ENCODE measurements at regions not wholly inside any gene's neighbourhood (a gene's known extent, or its start where the extent isn't known, plus 50 kb on each side); places are given as distances from the start of the nearest gene placed in this dataset.

DNA sequence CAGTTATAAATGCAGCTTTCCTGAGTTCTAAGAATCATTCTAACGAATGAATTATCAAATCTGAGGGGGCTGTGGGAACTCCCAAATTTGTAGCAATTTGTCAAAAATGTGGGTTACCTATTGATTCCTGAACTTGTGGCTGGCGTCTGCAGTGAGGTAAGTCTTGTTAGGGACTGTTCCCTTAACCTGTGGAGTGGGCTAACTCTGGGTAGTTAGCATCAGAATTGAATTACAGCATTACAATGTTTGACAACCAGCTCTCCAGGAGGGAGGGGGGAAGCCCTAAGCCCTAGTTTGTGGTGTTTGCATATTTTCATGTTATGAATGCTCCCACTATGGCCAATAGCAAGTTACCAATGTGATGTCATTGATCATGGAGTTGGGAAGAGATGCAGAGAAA is 65.9 kb upstream of the STT3B start:
- Histone ChIP-seq H3K36me3 (no peaks in the 10 kb centered on the region), H3K27me3 (no peaks in the 10 kb centered on the region), H3K4me1 (peaks cover 0 to 12% (median 5%) of the 10 kb centered on the region in 4 donors), H3K4me3 (no peak overlapping the region), H3K27ac (no peak overlapping the region), H3K9me3 (no peaks in the 10 kb centered on the region)
- no peak for DNase-seq
- TF ChIP-seq, protein P1, sequence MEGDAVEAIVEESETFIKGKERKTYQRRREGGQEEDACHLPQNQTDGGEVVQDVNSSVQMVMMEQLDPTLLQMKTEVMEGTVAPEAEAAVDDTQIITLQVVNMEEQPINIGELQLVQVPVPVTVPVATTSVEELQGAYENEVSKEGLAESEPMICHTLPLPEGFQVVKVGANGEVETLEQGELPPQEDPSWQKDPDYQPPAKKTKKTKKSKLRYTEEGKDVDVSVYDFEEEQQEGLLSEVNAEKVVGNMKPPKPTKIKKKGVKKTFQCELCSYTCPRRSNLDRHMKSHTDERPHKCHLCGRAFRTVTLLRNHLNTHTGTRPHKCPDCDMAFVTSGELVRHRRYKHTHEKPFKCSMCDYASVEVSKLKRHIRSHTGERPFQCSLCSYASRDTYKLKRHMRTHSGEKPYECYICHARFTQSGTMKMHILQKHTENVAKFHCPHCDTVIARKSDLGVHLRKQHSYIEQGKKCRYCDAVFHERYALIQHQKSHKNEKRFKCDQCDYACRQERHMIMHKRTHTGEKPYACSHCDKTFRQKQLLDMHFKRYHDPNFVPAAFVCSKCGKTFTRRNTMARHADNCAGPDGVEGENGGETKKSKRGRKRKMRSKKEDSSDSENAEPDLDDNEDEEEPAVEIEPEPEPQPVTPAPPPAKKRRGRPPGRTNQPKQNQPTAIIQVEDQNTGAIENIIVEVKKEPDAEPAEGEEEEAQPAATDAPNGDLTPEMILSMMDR (IDR thresholded peaks at IDR 0.05), result no peak
- TF ChIP-seq POLR2A (IDR thresholded peaks at IDR 0.05), result no peak

DNA sequence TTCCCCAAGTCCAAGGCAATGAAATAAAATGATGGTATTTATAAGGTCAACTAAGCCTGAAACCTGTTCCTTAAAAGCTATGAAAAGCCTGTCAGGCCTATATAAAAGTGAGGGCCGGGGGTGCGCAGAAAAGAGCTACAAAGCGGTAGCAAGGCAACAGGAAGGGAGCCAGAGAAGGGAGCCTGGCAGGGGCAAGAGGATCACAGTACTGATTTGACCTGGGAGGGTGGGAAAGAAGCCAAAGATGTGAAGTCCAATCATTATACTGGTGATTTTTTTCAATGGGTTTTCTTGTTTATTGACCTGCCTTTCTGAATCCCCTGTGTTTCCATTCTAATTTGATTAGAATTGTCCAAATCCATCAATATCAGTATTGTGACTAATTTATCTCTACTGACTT is 64.3 kb upstream of the STT3B start:
- Histone ChIP-seq H3K4me1 (no peaks in the 10 kb centered on the region), H3K36me3 (no peaks in the 10 kb centered on the region), H3K9me3 (no peaks in the 10 kb centered on the region), H3K27ac (no peak overlapping the region), H3K4me3 (no peak overlapping the region), H3K27me3 (no peaks in the 10 kb centered on the region)
- no peak for DNase-seq
- TF ChIP-seq, protein P1 (IDR thresholded peaks at IDR 0.05), result no peak
- no peak for TF ChIP-seq POLR2A (IDR thresholded peaks at IDR 0.05)

DNA sequence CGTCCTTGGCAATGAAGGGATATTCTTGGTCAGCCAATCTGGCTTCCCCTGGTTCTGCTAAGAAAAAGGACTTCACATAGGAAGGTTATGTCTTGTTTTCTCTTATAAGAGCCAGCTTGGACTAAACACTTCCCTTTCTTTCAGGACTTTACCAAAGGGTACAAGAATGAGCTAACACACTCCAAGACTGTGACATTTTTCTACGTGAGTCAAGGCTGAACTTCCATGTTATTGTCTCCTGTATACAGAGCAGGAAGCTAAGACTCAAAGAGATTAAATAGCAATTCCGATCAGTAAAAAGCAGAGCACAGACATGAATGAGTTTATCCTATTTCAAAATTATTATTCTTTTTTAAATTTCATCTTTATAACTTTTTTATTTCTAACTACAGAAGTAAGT is 63.3 kb upstream of the STT3B start:
- Histone ChIP-seq H3K36me3 (no peaks in the 10 kb centered on the region), H3K9me3 (no peaks in the 10 kb centered on the region), H3K27ac (no peak overlapping the region), H3K27me3 (no peaks in the 10 kb centered on the region), H3K4me1 (no peaks in the 10 kb centered on the region), H3K4me3 (no peak overlapping the region)
- no peak for DNase-seq
- TF ChIP-seq, protein P1 (IDR thresholded peaks at IDR 0.05), result no peak
- TF ChIP-seq POLR2A (IDR thresholded peaks at IDR 0.05), result no peak

DNA sequence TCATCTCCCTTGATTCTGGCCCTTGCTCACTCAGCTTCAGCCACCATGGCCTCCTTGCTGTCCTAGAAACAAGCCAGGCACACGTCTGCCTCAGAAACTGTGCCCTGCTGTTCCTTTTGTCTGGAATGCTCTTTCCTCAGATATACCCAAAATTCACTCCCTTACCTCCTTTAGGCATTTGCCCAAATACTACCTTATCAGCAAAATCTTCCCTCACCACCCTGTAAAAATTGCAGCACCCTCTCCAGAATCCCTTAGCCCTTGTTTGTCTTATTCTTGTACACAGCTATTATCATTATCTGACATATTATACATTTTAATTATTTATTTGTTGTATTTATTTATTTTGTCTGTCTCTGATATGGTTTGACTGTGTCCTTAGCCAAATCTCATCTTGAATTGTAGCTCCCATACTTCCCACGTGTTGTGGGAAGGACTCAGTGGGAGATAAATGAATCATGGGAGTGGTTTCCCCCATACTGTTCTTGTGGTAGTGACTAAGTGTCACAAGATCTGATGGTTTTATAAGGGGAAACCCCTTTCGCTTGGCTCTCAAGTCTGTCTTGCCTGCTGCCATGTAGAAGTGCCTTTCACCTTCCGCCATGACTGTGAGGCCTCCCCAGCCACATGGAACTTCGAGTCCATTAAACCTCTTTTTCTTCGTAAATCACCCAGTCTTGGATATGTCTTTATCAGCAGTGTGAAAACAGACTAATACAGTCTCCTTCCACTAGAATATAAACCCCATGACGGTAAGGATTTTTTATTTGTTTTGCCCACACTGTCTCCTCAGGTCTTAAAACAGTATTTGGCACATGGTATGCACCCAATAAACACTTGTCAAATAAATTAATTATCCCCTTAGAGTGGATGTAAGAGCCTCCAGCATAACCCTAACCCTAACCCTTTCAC is 60.0 kb upstream of the STT3B start:
- H3K4me3 ChIP-seq, result no peak overlapping the region
- DNase-seq, result no peak
- no peaks in the 10 kb centered on the region for H3K27me3 ChIP-seq
- H3K27ac ChIP-seq, result no peak overlapping the region
- H3K4me1 ChIP-seq, result no peaks in the 10 kb centered on the region
- no peaks in the 10 kb centered on the region for H3K9me3 ChIP-seq
- no peaks in the 10 kb centered on the region for H3K36me3 ChIP-seq
- no peak for TF ChIP-seq POLR2A (IDR thresholded peaks at IDR 0.05)
- TF ChIP-seq, protein P1 (IDR thresholded peaks at IDR 0.05), result no peak

DNA sequence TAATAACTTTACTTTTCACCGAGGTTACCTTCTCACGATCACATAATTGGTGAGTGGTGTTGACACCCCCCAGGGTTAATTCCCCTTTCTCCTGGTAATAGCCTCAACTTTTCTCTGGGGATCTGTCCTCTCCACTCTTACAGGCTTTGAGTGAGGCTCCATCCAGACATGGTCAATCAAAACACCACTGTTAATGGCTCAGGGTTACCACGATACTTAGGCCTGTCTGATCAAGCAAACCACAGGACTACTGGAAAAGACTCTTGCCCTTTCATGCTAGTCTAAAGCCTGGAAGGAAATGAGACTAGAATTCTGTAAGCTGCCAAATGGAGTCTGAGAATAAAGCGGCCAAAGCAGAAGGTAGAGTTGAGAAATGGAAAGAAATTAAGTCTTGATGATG is 56.5 kb upstream of the STT3B start:
- Histone ChIP-seq H3K4me1 (no peaks in the 10 kb centered on the region), H3K27ac (no peak overlapping the region), H3K27me3 (no peaks in the 10 kb centered on the region), H3K4me3 (no peak overlapping the region), H3K9me3 (no peaks in the 10 kb centered on the region), H3K36me3 (no peaks in the 10 kb centered on the region)
- TF ChIP-seq, protein P1 (IDR thresholded peaks at IDR 0.05), result no peak
- no peak for TF ChIP-seq POLR2A (IDR thresholded peaks at IDR 0.05)
- DNase-seq, result no peak

Measured in Peyer's patch (tissue), 4 donors.